HFFc6 (cell line): ENCODE measurements at regions not wholly inside any gene's neighbourhood (a gene's known extent, or its start where the extent isn't known, plus 50 kb on each side); places are given as distances from the start of the nearest gene placed in this dataset.
"Not testable (repeated sequence)": the region's sequence is repeated elsewhere in the genome, so short reads cannot be mapped to it uniquely, and the experiment has no call there.

Experiments used
- DNase-seq: peaks from one replicate; pipeline ENCODE4 v3.0.0-alpha.2; 2018
- H3K27ac Mint-ChIP-seq: 2 replicates; pipeline ENCODE4 v1.8.0; 2020; ENCODE audit warnings: mild to moderate bottlenecking, mixed read lengths
- H3K27me3 Mint-ChIP-seq: 2 replicates; pipeline ENCODE4 v1.8.0; 2021; ENCODE audit warnings: mild to moderate bottlenecking, moderate library complexity, mixed read lengths; ENCODE audit not compliant: insufficient read depth
- H3K36me3 Mint-ChIP-seq: 2 replicates; pipeline ENCODE4 v1.8.0; 2021; ENCODE audit warnings: low read depth, mixed read lengths
- H3K4me1 Mint-ChIP-seq: 2 replicates; pipeline ENCODE4 v1.8.0; 2020; ENCODE audit warnings: low read depth, mixed read lengths
- H3K4me3 Mint-ChIP-seq: 2 replicates; pipeline ENCODE4 v1.8.0; 2020; ENCODE audit warnings: mild to moderate bottlenecking, moderate library complexity, mixed read lengths
- H3K9me3 Mint-ChIP-seq: 2 replicates; pipeline ENCODE4 v1.8.0; 2020; ENCODE audit warnings: mild to moderate bottlenecking, mixed read lengths
- CTCF ChIP-seq: fragments of 200-600 bp; sonication (generic); IDR thresholded peaks from 2 replicates; pipeline ENCODE4 v1.5.0; 2021; ENCODE audit warnings: antibody characterized with exemption, mild to moderate bottlenecking

- no peak for TF ChIP-seq CTCF
- no peak for DNase-seq
- Mint-ChIP-seq H3K27ac (no peak overlapping the region), H3K4me1 (no peaks in the 10 kb centered on the region), H3K36me3 (no peaks in the 10 kb centered on the region), H3K27me3 (peaks cover 2% of the 10 kb centered on the region; the same call in 1 of the 2 replicates), H3K9me3 (no peaks in the 10 kb centered on the region), H3K4me3 (no peak overlapping the region)
Observed at GRCh38 chr7:65264258-65264657, 109.4 kb upstream of the ZNF92 start.

- H3K4me1 Mint-ChIP-seq, DNase-seq, H3K27me3 Mint-ChIP-seq, H3K9me3 Mint-ChIP-seq, H3K4me3 Mint-ChIP-seq, H3K36me3 Mint-ChIP-seq, H3K27ac Mint-ChIP-seq: not testable (repeated sequence)
Observed at GRCh38 chr7:65260673-65261072, 113.0 kb upstream of the ZNF92 start.

GRCh38 chr7:65259864-65260525 lies 113.7 kb upstream of the ZNF92 start:
- H3K4me3 Mint-ChIP-seq, H3K27ac Mint-ChIP-seq, H3K36me3 Mint-ChIP-seq, DNase-seq, H3K9me3 Mint-ChIP-seq, H3K27me3 Mint-ChIP-seq, H3K4me1 Mint-ChIP-seq: not testable (repeated sequence)

- H3K4me1 Mint-ChIP-seq, result no peaks in the 10 kb centered on the region
- H3K36me3 Mint-ChIP-seq, result no peaks in the 10 kb centered on the region
- H3K27ac Mint-ChIP-seq, result no peak overlapping the region
- no peak overlapping the region for H3K4me3 Mint-ChIP-seq
- H3K9me3 Mint-ChIP-seq, result peaks cover 12% of the 10 kb centered on the region; the same call in 1 of the 2 replicates
- TF ChIP-seq CTCF, result no peak
- DNase-seq, result no peak
- H3K27me3 Mint-ChIP-seq, result peaks cover 10% of the 10 kb centered on the region
Observed at GRCh38 chr7:65254061-65254460, 119.6 kb upstream of the ZNF92 start.

- H3K27ac Mint-ChIP-seq, result no peak overlapping the region
- H3K4me3 Mint-ChIP-seq, result peak overlapping the region; percentile 60
- H3K9me3 Mint-ChIP-seq, result peaks cover 12% of the 10 kb centered on the region; the same call in 1 of the 2 replicates
- DNase-seq, result no peak
- no peaks in the 10 kb centered on the region for H3K4me1 Mint-ChIP-seq
- no peaks in the 10 kb centered on the region for H3K36me3 Mint-ChIP-seq
- TF ChIP-seq CTCF, result no peak
- H3K27me3 Mint-ChIP-seq, result peaks cover 10% of the 10 kb centered on the region
Observed at GRCh38 chr7:65251851-65252620, 121.6 kb upstream of the ZNF92 start.

GRCh38 chr7:65250697-65251395 lies 122.8 kb upstream of the ZNF92 start:
- Mint-ChIP-seq H3K36me3 (no peaks in the 10 kb centered on the region), H3K27me3 (peaks cover 11% of the 10 kb centered on the region), H3K27ac (no peak overlapping the region), H3K9me3 (peaks cover 5% of the 10 kb centered on the region; the same call in 1 of the 2 replicates), H3K4me3 (no peak overlapping the region), H3K4me1 (no peaks in the 10 kb centered on the region)
- no peak for DNase-seq
- no peak for TF ChIP-seq CTCF
